Naive thymus-derived CD4-positive, alpha-beta T cell (primary cell): ENCODE measurements at regions not wholly inside any gene's neighbourhood (a gene's known extent, or its start where the extent isn't known, plus 50 kb on each side); places are given as distances from the start of the nearest gene placed in this dataset.

Source experiments
- ATAC-seq: fragments of 150-1000 bp; cut with Tn5 transposase; 2 replicates; pipeline ENCODE4 v1.10.0; 2021; ENCODE audit warnings: mild to moderate bottlenecking, moderate library complexity
- CTCF ChIA-PET: fragments of 350-600 bp; sonication (Branson Sonifier 250); formaldehyde crosslinking; loops from one replicate; lab custom pipeline; 2021; ENCODE audit warnings: antibody characterized with exemption; lab: Charles Lee
- POLR2A ChIA-PET: fragments of 350-600 bp; sonication (Branson Sonifier 250); formaldehyde crosslinking; loops from one replicate; lab custom pipeline; 2021; ENCODE audit warnings: antibody characterized with exemption, inconsistent platforms; lab: Charles Lee
- DNase-seq, 9 donors: peaks; one replicate each; pipeline versions ENCODE4 v3.0.0 to v3.0.0-alpha.2; 2020 to 2022; ENCODE audit warnings: mixed read lengths in 1 of 9
- H3K27ac ChIP-seq: one replicate; pipeline ENCODE4 v1.7.0; 2013; ENCODE audit warnings: mild to moderate bottlenecking, low read depth, low read length, moderate library complexity
- H3K27me3 ChIP-seq, 2 donors: one replicate each; pipeline ENCODE4 v1.7.0; 2013; ENCODE audit warnings: low read length in 2 of 2, mild to moderate bottlenecking in 2 of 2, moderate library complexity in 2 of 2; ENCODE audit not compliant: control insufficient read depth in 2 of 2, insufficient read depth in 2 of 2
- H3K36me3 ChIP-seq, 3 experiments: 1 replicate in 2 of 3; 2 replicates in 1 of 3; pipeline ENCODE4 v1.7.0; 2013; ENCODE audit warnings: low read length in 3 of 3, mild to moderate bottlenecking in 3 of 3, moderate library complexity in 1 of 3; ENCODE audit not compliant: insufficient read depth in 3 of 3, control insufficient read depth in 2 of 3
- H3K4me1 ChIP-seq, 2 donors: one replicate each; pipeline ENCODE4 v1.7.0; 2013; ENCODE audit warnings: low read length in 2 of 2, mild to moderate bottlenecking in 2 of 2, moderate library complexity in 1 of 2; ENCODE audit not compliant: control insufficient read depth in 2 of 2, insufficient read depth in 2 of 2
- H3K4me3 ChIP-seq: 2 replicates; pipeline ENCODE4 v1.7.0; 2013; ENCODE audit warnings: mild to moderate bottlenecking, low read length
- H3K9me3 ChIP-seq, 3 experiments: 1 replicate in 2 of 3; 2 replicates in 1 of 3; pipeline ENCODE4 v1.7.0; 2013; ENCODE audit warnings: low read length in 3 of 3; ENCODE audit not compliant: control insufficient read depth in 2 of 3
- H3K27ac Mint-ChIP-seq, 9 donors: one replicate each; pipeline ENCODE4 v1.8.0; 2020 to 2022; ENCODE audit warnings: mixed read lengths in 9 of 9, mild to moderate bottlenecking in 8 of 9, moderate library complexity in 5 of 9, inconsistent platforms in 2 of 9
- H3K27me3 Mint-ChIP-seq, 5 donors: one replicate each; pipeline ENCODE4 v1.8.0; 2021 to 2022; ENCODE audit warnings: mixed read lengths in 5 of 5, mild to moderate bottlenecking in 1 of 5
- H3K36me3 Mint-ChIP-seq, 5 donors: one replicate each; pipeline ENCODE4 v1.8.0; 2020 to 2022; ENCODE audit warnings: mixed read lengths in 5 of 5, mild to moderate bottlenecking in 3 of 5, inconsistent platforms in 1 of 5
- H3K4me1 Mint-ChIP-seq, 7 donors: one replicate each; pipeline ENCODE4 v1.8.0; 2020 to 2022; ENCODE audit warnings: mixed read lengths in 7 of 7, mild to moderate bottlenecking in 3 of 7, inconsistent platforms in 1 of 7
- H3K4me3 Mint-ChIP-seq, 10 donors: one replicate each; pipeline ENCODE4 v1.8.0; 2020 to 2022; ENCODE audit warnings: mild to moderate bottlenecking in 10 of 10, mixed read lengths in 10 of 10, moderate library complexity in 6 of 10, inconsistent platforms in 2 of 10
- H3K9me3 Mint-ChIP-seq, 11 donors: one replicate each; pipeline ENCODE4 v1.8.0; 2020 to 2022; ENCODE audit warnings: mixed read lengths in 11 of 11, mild to moderate bottlenecking in 4 of 11, inconsistent platforms in 1 of 11, moderate library complexity in 1 of 11
- intact Hi-C, 2 donors: fragments of 100-400 bp; cut with micrococcal nuclease; formaldehyde crosslinking; loops; one replicate each; pipeline ENCODE4 v1.15.1; 2023

- H3K27me3 Mint-ChIP-seq, result peaks cover 0 to 7% (median 4%) of the 10 kb centered on the region in 5 donors
- no peaks in the 10 kb centered on the region for H3K36me3 Mint-ChIP-seq
- H3K9me3 Mint-ChIP-seq, result peaks cover 0 to 2% (median 0%) of the 10 kb centered on the region in 11 donors
- ATAC-seq, result no peak
- Histone ChIP-seq H3K4me1 (no peaks in the 10 kb centered on the region), H3K27ac (no peak overlapping the region), H3K36me3 (no peaks in the 10 kb centered on the region), H3K4me3 (no peak overlapping the region), H3K27me3 (no peaks in the 10 kb centered on the region), H3K9me3 (no peaks in the 10 kb centered on the region)
- H3K4me1 Mint-ChIP-seq, result no peaks in the 10 kb centered on the region
- no peak overlapping the region for H3K4me3 Mint-ChIP-seq
- DNase-seq, result no peak
- H3K27ac Mint-ChIP-seq, result no peak overlapping the region
- ChIA-PET CTCF (no interaction called here), POLR2A (no interaction called here)
- intact Hi-C loops, result no loop called here
These were observed 368.6 kb upstream of the CDH4 start for GRCh38 chr20:60883496-60883895.

GRCh38 chr20:60884277-60884676, 367.8 kb upstream of the CDH4 start:
- no peaks in the 10 kb centered on the region for H3K4me1 Mint-ChIP-seq
- H3K27me3 ChIP-seq, result no peaks in the 10 kb centered on the region
- H3K27ac ChIP-seq, result no peak overlapping the region
- POLR2A ChIA-PET, result no interaction called here
- H3K9me3 Mint-ChIP-seq, result peaks cover 0 to 2% (median 0%) of the 10 kb centered on the region in 11 donors
- H3K27ac Mint-ChIP-seq, result no peak overlapping the region
- ATAC-seq (no peak), DNase-seq (no peak)
- peaks cover 0 to 7% (median 4%) of the 10 kb centered on the region in 5 donors for H3K27me3 Mint-ChIP-seq
- H3K4me3 ChIP-seq, result no peak overlapping the region
- no peaks in the 10 kb centered on the region for H3K36me3 Mint-ChIP-seq
- no peaks in the 10 kb centered on the region for H3K9me3 ChIP-seq
- H3K4me1 ChIP-seq, result no peaks in the 10 kb centered on the region
- CTCF ChIA-PET, result no interaction called here
- H3K4me3 Mint-ChIP-seq, result no peak overlapping the region
- H3K36me3 ChIP-seq, result no peaks in the 10 kb centered on the region
- intact Hi-C loops, result no loop called here

GRCh38 chr20:60888771-60889170, 363.3 kb upstream of the CDH4 start:
- Mint-ChIP-seq H3K9me3 (peaks cover 0 to 4% (median 0%) of the 10 kb centered on the region in 11 donors), H3K4me3 (no peak overlapping the region), H3K27me3 (peaks cover 0 to 5% (median 0%) of the 10 kb centered on the region in 5 donors), H3K36me3 (no peaks in the 10 kb centered on the region), H3K27ac (no peak overlapping the region), H3K4me1 (no peaks in the 10 kb centered on the region)
- H3K27ac ChIP-seq, result no peak overlapping the region
- CTCF ChIA-PET, result no interaction called here
- H3K27me3 ChIP-seq, result no peaks in the 10 kb centered on the region
- POLR2A ChIA-PET, result no interaction called here
- H3K36me3 ChIP-seq, result no peaks in the 10 kb centered on the region
- intact Hi-C loops, result no loop called here
- no peak for ATAC-seq
- no peaks in the 10 kb centered on the region for H3K4me1 ChIP-seq
- no peak overlapping the region for H3K4me3 ChIP-seq
- H3K9me3 ChIP-seq, result no peaks in the 10 kb centered on the region
- DNase-seq, result no peak

- H3K4me3 Mint-ChIP-seq, result no peak overlapping the region
- no peaks in the 10 kb centered on the region for H3K36me3 Mint-ChIP-seq
- Histone ChIP-seq H3K4me1 (no peaks in the 10 kb centered on the region), H3K4me3 (no peak overlapping the region), H3K36me3 (no peaks in the 10 kb centered on the region), H3K27me3 (no peaks in the 10 kb centered on the region), H3K9me3 (no peaks in the 10 kb centered on the region), H3K27ac (no peak overlapping the region)
- peaks cover 0 to 5% (median 0%) of the 10 kb centered on the region in 5 donors for H3K27me3 Mint-ChIP-seq
- no peaks in the 10 kb centered on the region for H3K4me1 Mint-ChIP-seq
- ATAC-seq (no peak), DNase-seq (no peak)
- peaks cover 0 to 4% (median 0%) of the 10 kb centered on the region in 11 donors for H3K9me3 Mint-ChIP-seq
- ChIA-PET CTCF (no interaction called here), POLR2A (no interaction called here)
- intact Hi-C loops, result no loop called here
- H3K27ac Mint-ChIP-seq, result no peak overlapping the region
These were observed 359.8 kb upstream of the CDH4 start for GRCh38 chr20:60892095-60892813.

GRCh38 chr20:60894091-60894490, 358.0 kb upstream of the CDH4 start:
- peaks cover 0 to 5% (median 0%) of the 10 kb centered on the region in 5 donors for H3K27me3 Mint-ChIP-seq
- ChIA-PET POLR2A (no interaction called here), CTCF (no interaction called here)
- ATAC-seq (no peak), DNase-seq (no peak)
- Histone ChIP-seq H3K4me3 (no peak overlapping the region), H3K4me1 (no peaks in the 10 kb centered on the region), H3K36me3 (no peaks in the 10 kb centered on the region), H3K9me3 (no peaks in the 10 kb centered on the region), H3K27ac (no peak overlapping the region), H3K27me3 (no peaks in the 10 kb centered on the region)
- H3K9me3 Mint-ChIP-seq, result peaks cover 0 to 4% (median 0%) of the 10 kb centered on the region in 11 donors
- intact Hi-C loops, result no loop called here
- no peaks in the 10 kb centered on the region for H3K36me3 Mint-ChIP-seq
- no peaks in the 10 kb centered on the region for H3K4me1 Mint-ChIP-seq
- no peak overlapping the region for H3K4me3 Mint-ChIP-seq
- no peak overlapping the region for H3K27ac Mint-ChIP-seq

GRCh38 chr20:60895363-60896079, 356.5 kb upstream of the CDH4 start:
- H3K9me3 Mint-ChIP-seq, result peaks cover 0 to 3% (median 0%) of the 10 kb centered on the region in 11 donors
- no peaks in the 10 kb centered on the region for H3K4me1 ChIP-seq
- no peaks in the 10 kb centered on the region for H3K36me3 Mint-ChIP-seq
- no peaks in the 10 kb centered on the region for H3K9me3 ChIP-seq
- no peak for ATAC-seq
- H3K4me3 Mint-ChIP-seq, result no peak overlapping the region
- no peaks in the 10 kb centered on the region for H3K4me1 Mint-ChIP-seq
- ChIA-PET POLR2A (no interaction called here), CTCF (no interaction called here)
- no peak overlapping the region for H3K27ac Mint-ChIP-seq
- DNase-seq, result no peak
- no peak overlapping the region for H3K27ac ChIP-seq
- intact Hi-C loops, result no loop called here
- H3K36me3 ChIP-seq, result no peaks in the 10 kb centered on the region
- H3K4me3 ChIP-seq, result no peak overlapping the region
- H3K27me3 ChIP-seq, result no peaks in the 10 kb centered on the region
- H3K27me3 Mint-ChIP-seq, result no peaks in the 10 kb centered on the region

- Mint-ChIP-seq H3K4me1 (no peaks in the 10 kb centered on the region), H3K36me3 (no peaks in the 10 kb centered on the region), H3K27ac (no peak overlapping the region), H3K9me3 (peaks cover 0 to 7% (median 3%) of the 10 kb centered on the region in 11 donors), H3K27me3 (peaks cover 0 to 6% (median 0%) of the 10 kb centered on the region in 5 donors), H3K4me3 (no peak overlapping the region)
- Histone ChIP-seq H3K36me3 (no peaks in the 10 kb centered on the region), H3K4me1 (no peaks in the 10 kb centered on the region), H3K4me3 (no peak overlapping the region), H3K9me3 (no peaks in the 10 kb centered on the region), H3K27me3 (no peaks in the 10 kb centered on the region), H3K27ac (no peak overlapping the region)
- no peak for DNase-seq
- CTCF ChIA-PET, result no interaction called here
- POLR2A ChIA-PET, result no interaction called here
- intact Hi-C loops, result no loop called here
- ATAC-seq, result no peak
These were observed 354.1 kb upstream of the CDH4 start for GRCh38 chr20:60897976-60898375.
